ENCODE measurements at regions not wholly inside any gene's neighbourhood (a gene's known extent, or its start where the extent isn't known, plus 50 kb on each side); places are given as distances from the start of the nearest gene placed in this dataset.

GRCh38 chr1:213521206-213521605 lies 466.6 kb upstream of the PROX1 start:
- TF ChIP-seq CTCF (IDR thresholded peaks at IDR 0.05; ENCODE audit: low read length) (no peak), EZH2 (optimal IDR thresholded peaks at IDR 0.05; ENCODE audit: low read depth, low read length) (no peak)

All from MM.1S (cell line).